ENCODE measurements at regions not wholly inside any gene's neighbourhood (a gene's known extent, or its start where the extent isn't known, plus 50 kb on each side); places are given as distances from the start of the nearest gene placed in this dataset.
"Not testable (repeated sequence)": the region's sequence is repeated elsewhere in the genome, so short reads cannot be mapped to it uniquely, and the experiment has no call there.

DNA sequence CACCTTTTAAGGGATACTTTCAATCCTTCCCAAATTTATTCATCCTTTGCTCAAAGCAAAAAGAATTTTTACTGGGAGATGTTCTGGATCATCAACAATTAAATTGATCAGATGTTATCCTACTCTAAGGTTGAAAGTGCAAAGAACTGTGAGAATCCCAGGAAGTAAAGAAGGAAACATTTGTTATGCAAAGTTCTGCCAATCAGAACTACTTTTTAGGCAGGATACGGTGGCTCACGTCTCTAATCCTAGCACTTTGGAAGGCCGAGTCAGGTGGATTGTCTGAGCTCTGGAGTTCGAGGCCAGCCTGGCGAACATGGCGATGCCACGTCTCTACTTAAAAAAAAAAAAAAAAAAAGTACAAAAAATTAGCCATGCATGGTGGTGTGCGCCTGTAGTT is 882.3 kb downstream of the DIAPH3 start:
- no peak overlapping the region for H3K4me3 ChIP-seq (replicated peaks; ENCODE audit: low read depth, low read length)
- DNase-seq (ENCODE audit: extremely low read depth, low read depth) = no peak
- TF ChIP-seq CTCF (IDR thresholded peaks at IDR 0.05; ENCODE audit: low read depth, low read length, missing control alignments) = no peak

GRCh38 chr13:59292240-59292639 is 871.5 kb downstream of the DIAPH3 start:
- H3K4me3 ChIP-seq (replicated peaks; ENCODE audit: low read depth, low read length); DNase-seq (ENCODE audit: extremely low read depth, low read depth): not testable (repeated sequence)

- TF ChIP-seq CTCF (IDR thresholded peaks at IDR 0.05; ENCODE audit: low read depth, low read length, missing control alignments) = no peak
- no peak overlapping the region for H3K4me3 ChIP-seq (replicated peaks; ENCODE audit: low read depth, low read length)
- no peak for DNase-seq (ENCODE audit: extremely low read depth, low read depth)
Observed at GRCh38 chr13:59299584-59299983, 864.1 kb downstream of the DIAPH3 start.

DNA sequence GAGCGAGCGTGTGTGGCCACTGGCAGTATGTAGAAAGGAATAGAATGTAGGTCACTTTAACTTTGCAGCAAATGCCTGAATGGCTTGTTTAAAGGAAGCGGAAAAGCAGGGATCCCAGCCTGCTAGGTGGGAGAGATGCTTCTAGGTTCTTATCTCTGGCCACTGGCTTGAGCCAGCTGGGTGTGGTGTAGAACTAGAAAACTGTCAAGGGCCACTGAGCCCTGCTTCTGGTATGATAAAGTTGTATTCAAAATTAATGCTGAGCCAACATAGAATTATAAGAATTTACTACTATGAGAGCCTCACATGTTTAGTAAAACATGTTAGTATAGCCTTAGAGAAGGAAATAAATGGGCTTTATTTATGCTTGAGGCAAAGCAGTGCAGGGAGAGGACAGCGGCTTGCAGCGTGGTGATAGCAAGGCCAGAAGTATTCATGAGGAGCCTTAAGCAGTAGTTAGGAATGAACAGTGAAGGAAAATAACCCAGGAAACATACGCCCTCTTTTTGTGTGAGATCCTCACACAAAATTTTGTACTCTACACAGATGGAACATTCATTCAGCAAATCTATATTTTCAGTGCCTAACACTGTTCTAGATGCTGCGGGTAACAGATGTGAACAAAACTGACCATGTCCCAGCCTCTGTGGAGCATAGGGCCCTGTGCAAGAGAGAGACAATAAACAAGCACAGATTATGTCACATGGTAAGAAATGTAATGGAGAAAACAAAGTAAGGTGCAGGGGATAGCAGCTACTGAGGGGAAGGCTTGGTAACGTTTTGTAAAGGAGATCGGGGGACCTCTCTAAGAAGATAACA is 863.2 kb downstream of the DIAPH3 start:
- no peak overlapping the region for H3K4me3 ChIP-seq (replicated peaks; ENCODE audit: low read depth, low read length)
- DNase-seq (ENCODE audit: extremely low read depth, low read depth) = no peak
- no peak for TF ChIP-seq CTCF (IDR thresholded peaks at IDR 0.05; ENCODE audit: low read depth, low read length, missing control alignments)

DNA sequence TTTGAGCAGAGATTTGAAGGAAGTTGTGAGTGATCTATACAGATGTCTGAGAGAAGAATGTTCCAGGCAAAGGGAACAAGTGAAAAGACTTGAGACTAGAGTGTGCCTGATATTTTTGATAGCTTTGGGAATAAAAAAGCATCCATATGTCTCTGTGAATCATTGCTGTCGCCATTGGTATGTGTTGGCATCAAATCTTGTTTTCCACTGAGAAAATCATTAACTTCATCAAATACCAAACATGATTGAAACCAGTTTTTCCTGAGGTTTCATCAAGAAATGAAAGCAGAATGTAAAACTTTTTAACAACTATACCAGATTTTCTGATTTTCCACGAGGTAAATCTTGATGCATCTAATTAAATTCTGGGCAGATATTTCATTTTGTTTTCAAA is 862.6 kb downstream of the DIAPH3 start:
- no peak for DNase-seq (ENCODE audit: extremely low read depth, low read depth)
- H3K4me3 ChIP-seq (replicated peaks; ENCODE audit: low read depth, low read length) = no peak overlapping the region
- no peak for TF ChIP-seq CTCF (IDR thresholded peaks at IDR 0.05; ENCODE audit: low read depth, low read length, missing control alignments)

GRCh38 chr13:59303433-59303832 is 860.3 kb downstream of the DIAPH3 start:
- TF ChIP-seq CTCF (IDR thresholded peaks at IDR 0.05; ENCODE audit: low read depth, low read length, missing control alignments) = no peak
- DNase-seq (ENCODE audit: extremely low read depth, low read depth) = no peak
- H3K4me3 ChIP-seq (replicated peaks; ENCODE audit: low read depth, low read length) = no peak overlapping the region

GRCh38 chr13:59304596-59304995 is 859.1 kb downstream of the DIAPH3 start:
- no peak for DNase-seq (ENCODE audit: extremely low read depth, low read depth)
- no peak overlapping the region for H3K4me3 ChIP-seq (replicated peaks; ENCODE audit: low read depth, low read length)
- no peak for TF ChIP-seq CTCF (IDR thresholded peaks at IDR 0.05; ENCODE audit: low read depth, low read length, missing control alignments)
